Activated naive CD4-positive, alpha-beta T cell treated with Interleukin-2 at 50 U/mL for 16 hours (primary cell): ENCODE measurements at regions not wholly inside any gene's neighbourhood (a gene's known extent, or its start where the extent isn't known, plus 50 kb on each side); places are given as distances from the start of the nearest gene placed in this dataset.

Experiments used
- DNase-seq: peaks from one replicate; pipeline ENCODE4 v3.0.0-alpha.2; 2020

DNA sequence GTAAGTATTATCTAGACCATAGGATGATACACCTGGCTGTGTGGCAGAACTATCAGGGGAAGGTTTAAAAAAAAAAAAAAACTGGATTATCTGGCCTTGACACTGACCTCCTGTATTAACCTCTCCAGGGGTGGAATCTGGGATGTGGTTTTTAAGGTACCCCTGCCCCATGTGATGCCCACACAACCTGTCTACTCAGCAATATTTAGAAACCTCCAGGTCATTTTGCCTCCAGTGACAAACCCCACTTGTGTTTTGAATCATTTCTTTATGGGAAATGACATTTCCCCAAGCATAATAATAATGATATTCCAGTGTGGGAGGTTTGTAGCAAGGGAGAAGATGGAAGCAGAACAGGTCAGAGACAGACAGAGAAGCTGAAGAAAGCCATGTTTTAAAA lies 179.1 kb downstream of the RSL24D1 start:
- no peak for DNase-seq

DNA sequence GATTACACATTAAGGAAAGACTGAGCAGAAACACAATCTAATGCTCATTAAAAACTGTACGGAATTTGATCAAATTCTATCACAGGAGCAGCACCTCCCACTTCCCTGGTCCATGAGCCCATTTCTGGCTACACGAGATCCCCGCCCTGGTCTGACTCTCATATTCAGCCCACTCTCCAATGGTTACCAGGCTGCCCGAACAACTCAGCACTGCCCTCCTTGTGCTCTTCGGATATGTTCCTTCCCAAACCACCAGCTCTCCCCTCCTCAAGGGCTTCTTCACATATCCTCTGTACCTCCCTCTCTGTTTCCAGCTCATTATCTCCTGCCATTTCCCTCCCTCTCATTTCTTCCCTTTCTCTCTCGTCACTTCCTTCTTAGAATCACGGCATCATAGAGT lies 180.5 kb downstream of the RSL24D1 start:
- no peak for DNase-seq

GRCh38 chr15:55015093-55015445 lies 181.7 kb downstream of the RSL24D1 start:
- DNase-seq: no peak

- no peak for DNase-seq
Measured at GRCh38 chr15:55014391-55015092, 182.2 kb downstream of the RSL24D1 start.

DNA sequence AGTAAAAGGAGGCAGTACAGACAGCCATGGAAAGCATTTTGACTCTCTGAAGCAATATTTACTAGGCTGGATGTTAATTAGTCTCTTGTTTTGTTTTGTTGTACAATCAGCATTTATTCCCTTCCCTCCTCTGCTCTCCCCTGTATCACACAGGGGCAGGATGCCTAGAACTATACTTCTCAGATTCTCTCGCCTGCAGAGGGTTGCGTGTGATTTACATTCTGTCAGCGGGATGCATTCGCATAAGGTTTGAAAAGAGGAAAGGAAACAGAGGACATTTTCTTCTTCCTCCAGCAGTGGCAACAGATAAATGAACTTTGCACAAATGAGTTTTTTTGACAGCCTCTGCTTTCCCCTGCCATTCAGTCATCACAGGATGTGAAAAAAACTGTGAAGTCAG lies 188.3 kb downstream of the RSL24D1 start:
- no peak for DNase-seq

DNA sequence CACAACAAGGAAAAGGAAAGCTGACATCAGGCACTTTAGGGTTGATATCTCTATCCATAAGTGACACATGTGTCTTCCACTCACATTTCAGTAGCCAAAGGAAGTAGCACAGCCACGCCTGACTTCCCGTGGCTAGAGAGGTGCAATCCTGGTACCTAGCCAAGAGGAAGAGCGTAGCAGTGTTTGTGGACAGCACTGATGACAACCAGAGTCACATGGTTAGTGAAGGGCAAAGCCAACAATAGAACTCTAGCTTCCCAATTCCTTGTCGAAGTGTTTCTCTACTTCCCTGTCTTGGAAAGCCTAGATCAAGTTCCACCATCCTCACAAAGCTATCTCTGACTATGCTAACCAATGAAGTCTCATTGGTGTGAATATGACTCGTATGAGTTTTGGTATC lies 189.2 kb downstream of the RSL24D1 start:
- no peak for DNase-seq

DNA sequence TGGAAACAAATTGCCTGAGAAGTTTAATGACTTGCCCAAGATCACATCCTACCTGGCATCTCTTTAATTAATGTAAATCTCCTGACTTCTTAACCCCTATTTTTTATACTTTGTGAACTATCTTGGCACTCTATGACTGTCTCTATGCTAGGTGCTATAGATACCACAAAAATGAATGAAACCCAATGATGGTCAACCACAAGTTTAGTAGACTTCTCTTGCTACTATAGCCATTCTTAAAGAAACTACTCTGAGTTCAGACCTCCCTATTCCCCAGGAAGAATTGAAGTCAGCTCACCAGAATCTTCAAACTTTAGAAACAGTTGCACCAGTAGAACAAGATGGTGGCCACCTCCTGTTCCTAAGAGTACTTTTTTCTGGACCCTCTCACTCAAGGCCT lies 191.1 kb downstream of the RSL24D1 start:
- DNase-seq: no peak

- no peak for DNase-seq
Measured at GRCh38 chr15:55003965-55004873, 192.5 kb downstream of the RSL24D1 start.

DNA sequence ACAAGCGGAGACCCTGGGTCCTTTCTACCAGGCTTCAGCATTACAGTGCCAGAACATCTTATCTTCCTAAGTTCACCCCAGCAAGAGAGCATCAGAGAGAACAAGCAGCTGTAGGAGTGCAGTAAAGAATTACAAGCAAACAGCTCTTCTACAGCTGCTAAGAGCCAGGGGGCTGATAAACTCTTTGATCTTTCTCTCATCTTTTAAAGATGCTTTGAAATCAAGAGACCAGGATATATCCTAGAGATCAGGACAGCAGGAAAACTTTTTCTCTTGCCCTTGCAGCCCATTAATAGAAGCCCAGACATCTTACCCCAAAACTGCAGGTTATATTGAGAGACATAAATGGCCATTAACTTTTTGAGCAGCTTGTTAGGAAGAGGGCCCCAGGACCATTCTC lies 198.1 kb downstream of the RSL24D1 start:
- no peak for DNase-seq

GRCh38 chr15:54990793-54991192 lies 205.9 kb downstream of the RSL24D1 start:
- DNase-seq: no peak

DNA sequence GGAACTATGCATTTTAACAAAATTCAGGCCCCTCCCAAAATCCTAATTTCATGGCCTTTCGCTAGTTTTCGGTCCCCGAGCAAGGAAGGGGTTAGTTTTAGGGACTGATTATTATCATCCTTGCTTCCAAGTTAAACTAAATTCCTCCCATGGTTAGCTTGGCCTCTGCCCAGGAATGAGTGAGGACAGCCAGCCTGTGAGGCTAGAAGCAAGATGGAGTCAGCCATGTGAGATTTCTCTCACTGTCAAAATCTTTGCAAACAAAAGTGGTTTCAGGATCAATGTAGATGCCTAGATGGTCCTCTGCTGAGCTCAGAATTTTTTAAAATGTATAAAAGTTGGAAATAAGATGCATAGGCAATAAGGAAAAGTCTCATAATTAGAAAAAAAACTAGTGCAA lies 208.9 kb downstream of the RSL24D1 start:
- no peak for DNase-seq

- DNase-seq: no peak
Measured at GRCh38 chr15:54979964-54980363, 216.8 kb downstream of the RSL24D1 start.

DNA sequence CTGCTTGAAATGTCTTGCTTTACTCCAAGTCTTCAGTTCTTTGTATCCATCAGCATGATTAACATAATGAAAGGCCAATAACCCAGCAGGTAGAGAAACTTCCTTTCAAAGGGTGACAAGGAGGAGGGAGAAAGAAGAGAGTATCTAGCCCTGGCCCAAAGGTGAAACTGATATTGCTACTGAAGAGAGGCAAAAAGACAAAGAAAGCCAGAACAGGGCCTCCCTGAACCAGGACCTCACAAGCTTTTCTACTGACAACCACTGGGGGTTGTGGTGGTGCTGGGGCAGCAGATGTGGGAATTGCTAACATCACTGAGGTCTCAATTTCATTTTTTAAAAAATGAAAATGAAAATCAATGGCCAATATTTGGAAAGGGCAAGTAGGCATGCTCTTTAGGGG lies 234.1 kb downstream of the RSL24D1 start:
- no peak for DNase-seq

DNA sequence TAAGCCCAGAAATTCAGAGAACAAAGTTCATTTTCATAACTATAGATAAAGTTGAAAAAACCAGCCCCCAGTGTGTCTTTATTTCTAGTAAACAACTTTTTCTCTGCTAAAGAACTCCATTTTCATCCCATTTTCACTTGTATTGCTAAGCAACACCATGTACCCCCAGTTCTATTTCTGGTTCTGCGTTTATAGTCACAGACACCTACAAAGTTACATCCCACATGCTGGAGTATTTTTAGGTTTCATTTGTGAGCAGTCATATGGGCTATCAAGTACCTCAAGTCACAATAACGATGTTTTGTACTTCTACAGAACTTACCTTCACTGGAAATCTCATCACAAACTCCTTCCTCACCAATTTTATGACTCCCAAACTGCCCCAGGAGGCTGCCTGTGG lies 236.5 kb downstream of the RSL24D1 start:
- DNase-seq: no peak

GRCh38 chr15:54941417-54941816 lies 255.3 kb downstream of the RSL24D1 start:
- no peak for DNase-seq

- DNase-seq: no peak
Measured at GRCh38 chr15:54917312-54917711, 279.4 kb downstream of the RSL24D1 start.

- DNase-seq: no peak
Measured at GRCh38 chr15:54915380-54915779, 281.4 kb downstream of the RSL24D1 start.

- DNase-seq: no peak
Measured at GRCh38 chr15:54884312-54884711, 312.4 kb downstream of the RSL24D1 start.

DNA sequence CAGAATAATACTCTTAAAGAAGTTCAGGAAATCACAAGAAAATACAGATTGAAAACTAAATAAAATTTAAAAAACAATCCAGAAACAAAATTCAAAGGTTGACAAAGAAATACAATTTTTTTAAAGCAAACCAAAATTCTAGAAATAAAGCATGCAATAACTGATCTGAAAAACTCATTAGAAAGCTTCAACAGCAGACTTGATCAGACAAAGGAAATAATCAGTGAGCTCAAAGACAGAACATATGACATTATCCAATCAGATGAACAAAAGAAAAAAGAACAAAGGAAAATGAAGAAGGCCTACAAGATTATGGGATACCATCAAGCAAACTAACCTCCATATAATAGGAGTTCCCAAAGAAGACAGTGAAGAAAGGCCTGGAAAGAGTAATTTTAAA lies 336.8 kb downstream of the RSL24D1 start:
- DNase-seq: no peak

DNA sequence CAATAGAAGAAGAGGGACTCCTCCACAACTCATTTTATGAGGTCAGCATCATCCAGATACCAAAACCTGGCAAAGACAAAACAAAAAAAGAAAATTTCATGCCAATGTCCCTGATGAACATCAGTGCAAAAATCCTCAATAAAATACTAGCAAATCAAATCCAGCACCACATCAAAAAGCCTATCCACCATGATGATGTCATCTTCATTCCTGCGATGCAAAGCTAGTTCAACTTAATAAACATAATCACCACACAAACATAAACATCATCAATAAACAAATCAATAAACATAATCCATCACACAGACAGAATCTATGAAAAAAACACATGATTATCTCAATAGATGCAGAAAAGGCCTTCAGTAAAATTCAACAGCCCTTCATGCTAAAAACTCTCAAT lies 342.1 kb downstream of the RSL24D1 start:
- no peak for DNase-seq

DNA sequence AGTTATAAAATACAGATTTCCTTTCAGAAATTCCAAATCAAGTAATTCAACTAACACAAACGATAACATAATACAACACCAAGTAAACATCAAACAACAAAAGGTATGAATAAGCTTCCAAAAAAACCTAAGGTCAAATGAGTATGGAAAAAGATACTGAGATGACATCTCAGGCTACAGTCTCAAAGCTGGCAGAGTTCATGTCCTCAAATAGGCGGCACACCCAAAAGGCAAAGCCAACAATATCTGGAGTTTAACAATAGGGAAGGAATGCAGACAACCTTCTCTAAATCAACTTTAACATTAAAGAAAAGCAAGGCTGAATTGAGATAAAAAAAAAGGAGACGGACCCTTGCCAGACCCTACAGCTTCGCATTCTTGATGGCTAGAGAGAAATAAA lies 346.6 kb downstream of the RSL24D1 start:
- DNase-seq: no peak

DNA sequence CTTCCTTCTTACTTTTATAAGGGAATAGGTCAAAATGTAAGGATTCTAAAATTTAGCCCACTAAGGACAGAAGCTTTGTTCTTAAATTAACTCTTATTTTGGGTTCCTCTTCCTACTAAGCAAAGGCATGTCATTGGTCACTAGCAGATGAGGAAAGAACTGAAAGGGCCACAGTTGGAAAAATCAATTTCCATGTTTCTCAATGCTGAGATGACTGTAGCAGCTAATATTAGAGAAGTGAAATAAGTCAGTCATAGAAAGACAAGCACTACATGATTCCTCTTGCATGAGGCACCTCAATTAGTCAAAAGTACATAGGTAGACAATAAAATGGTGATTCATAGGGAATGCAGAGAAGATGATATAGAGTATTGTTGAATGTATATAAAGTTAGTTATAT lies 353.7 kb downstream of the RSL24D1 start:
- DNase-seq: no peak

- DNase-seq: no peak
Measured at GRCh38 chr15:54841701-54842305, 354.9 kb downstream of the RSL24D1 start.
